Keratinocyte (primary cell): ENCODE measurements at regions not wholly inside any gene's neighbourhood (a gene's known extent, or its start where the extent isn't known, plus 50 kb on each side); places are given as distances from the start of the nearest gene placed in this dataset.
"Not testable (repeated sequence)": the region's sequence is repeated elsewhere in the genome, so short reads cannot be mapped to it uniquely, and the experiment has no call there.

Experiments
- CTCF ChIP-seq, 3 experiments: IDR thresholded peaks in 1 of 3; conservative IDR thresholded peaks in 1 of 3; optimal IDR thresholded peaks in 1 of 3; 2 replicates in 2 of 3; 3 replicates in 1 of 3; pipeline versions ENCODE3 to v1.5.1; 2011; ENCODE audit warnings: low read length in 3 of 3, mild to moderate bottlenecking in 3 of 3, moderate library complexity in 2 of 3, control low read depth in 1 of 3, inconsistent platforms in 1 of 3; ENCODE audit not compliant: insufficient read depth in 2 of 3; ENCODE audit errors: extremely low read depth in 1 of 3
- EZH2 ChIP-seq: IDR thresholded peaks from one replicate; pipeline ENCODE4 v1.6.1; 2012; ENCODE audit warnings: inconsistent platforms, mild to moderate bottlenecking, low read length, moderate library complexity

GRCh38 chr16:88259538-88259937 lies 123.2 kb upstream of the ZNF469 start:
- TF ChIP-seq EZH2; CTCF (optimal IDR thresholded peaks at IDR 0.05 in 1 of 3, IDR thresholded peaks at IDR 0.05 in 1 of 3, conservative IDR thresholded peaks at IDR 0.05 in 1 of 3; ENCODE audit: extremely low read depth in 1 of 3, insufficient read depth in 2 of 3, low read length in 3 of 3): not testable (repeated sequence)
